Peyer's patch (tissue), 4 donors: ENCODE measurements at regions not wholly inside any gene's neighbourhood (a gene's known extent, or its start where the extent isn't known, plus 50 kb on each side); places are given as distances from the start of the nearest gene placed in this dataset.
"Not testable (repeated sequence)": the region's sequence is repeated elsewhere in the genome, so short reads cannot be mapped to it uniquely, and the experiment has no call there.

Experiments
- POLR2A ChIP-seq, 2 donors: fragments of 450-650 bp; IDR thresholded peaks; one replicate each; pipeline ENCODE4 v1.5.1; 2017; ENCODE audit warnings: antibody characterized with exemption in 2 of 2, mild to moderate bottlenecking in 2 of 2, moderate library complexity in 2 of 2
- TF ChIP-seq, protein P1 (sequence below), 6 experiments: fragments of 450-650 bp in 4 of 6; fragments of 200-600 bp in 2 of 6; sonication (generic) in 1 of 6; IDR thresholded peaks; one replicate each; pipeline ENCODE4 v1.5.1; 2017 to 2019; ENCODE audit warnings: antibody characterized with exemption in 6 of 6, mild to moderate bottlenecking in 3 of 6, moderate library complexity in 1 of 6

DNA sequence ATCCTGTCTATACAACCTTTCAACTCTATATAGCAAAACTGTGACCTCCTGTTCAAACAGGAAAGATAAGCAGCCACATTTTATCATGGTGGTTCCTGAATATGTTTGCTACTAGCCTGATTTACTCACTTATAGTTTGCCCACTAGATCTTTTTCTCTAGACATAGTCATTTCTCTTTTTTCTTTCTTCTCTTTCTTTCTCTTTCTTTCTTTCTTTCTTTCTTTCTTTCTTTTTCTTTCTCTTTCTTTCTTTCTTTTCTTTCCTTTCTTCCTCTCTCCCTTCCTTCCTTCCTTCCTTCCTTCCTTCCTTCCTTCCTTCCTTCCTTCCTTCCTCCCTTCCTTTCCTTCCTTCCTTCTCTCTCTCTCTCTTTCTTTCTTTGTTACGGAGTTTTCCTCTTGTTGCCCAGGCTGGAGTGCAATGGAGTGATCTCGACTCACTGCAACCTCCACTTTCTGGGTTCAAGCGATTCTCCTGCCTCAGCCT is 142.0 kb upstream of the TBL1XR1 start:
- TF ChIP-seq, protein P1, sequence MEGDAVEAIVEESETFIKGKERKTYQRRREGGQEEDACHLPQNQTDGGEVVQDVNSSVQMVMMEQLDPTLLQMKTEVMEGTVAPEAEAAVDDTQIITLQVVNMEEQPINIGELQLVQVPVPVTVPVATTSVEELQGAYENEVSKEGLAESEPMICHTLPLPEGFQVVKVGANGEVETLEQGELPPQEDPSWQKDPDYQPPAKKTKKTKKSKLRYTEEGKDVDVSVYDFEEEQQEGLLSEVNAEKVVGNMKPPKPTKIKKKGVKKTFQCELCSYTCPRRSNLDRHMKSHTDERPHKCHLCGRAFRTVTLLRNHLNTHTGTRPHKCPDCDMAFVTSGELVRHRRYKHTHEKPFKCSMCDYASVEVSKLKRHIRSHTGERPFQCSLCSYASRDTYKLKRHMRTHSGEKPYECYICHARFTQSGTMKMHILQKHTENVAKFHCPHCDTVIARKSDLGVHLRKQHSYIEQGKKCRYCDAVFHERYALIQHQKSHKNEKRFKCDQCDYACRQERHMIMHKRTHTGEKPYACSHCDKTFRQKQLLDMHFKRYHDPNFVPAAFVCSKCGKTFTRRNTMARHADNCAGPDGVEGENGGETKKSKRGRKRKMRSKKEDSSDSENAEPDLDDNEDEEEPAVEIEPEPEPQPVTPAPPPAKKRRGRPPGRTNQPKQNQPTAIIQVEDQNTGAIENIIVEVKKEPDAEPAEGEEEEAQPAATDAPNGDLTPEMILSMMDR (IDR thresholded peaks at IDR 0.05), result not testable (repeated sequence)
- not testable (repeated sequence) for TF ChIP-seq POLR2A (IDR thresholded peaks at IDR 0.05)
